ENCODE measurements at regions not wholly inside any gene's neighbourhood (a gene's known extent, or its start where the extent isn't known, plus 50 kb on each side); places are given as distances from the start of the nearest gene placed in this dataset.
"Not testable (repeated sequence)": the region's sequence is repeated elsewhere in the genome, so short reads cannot be mapped to it uniquely, and the experiment has no call there.

GRCh38 chr6:113719545-113719944, 137.6 kb upstream of the MARCKS start:
- no peak for DNase-seq (ENCODE audit: low read depth in 2 of 2, low spot score in 1 of 2)

GRCh38 chr6:113723182-113723581, 134.0 kb upstream of the MARCKS start:
- no peak for DNase-seq (ENCODE audit: low read depth in 2 of 2, low spot score in 1 of 2)

DNA sequence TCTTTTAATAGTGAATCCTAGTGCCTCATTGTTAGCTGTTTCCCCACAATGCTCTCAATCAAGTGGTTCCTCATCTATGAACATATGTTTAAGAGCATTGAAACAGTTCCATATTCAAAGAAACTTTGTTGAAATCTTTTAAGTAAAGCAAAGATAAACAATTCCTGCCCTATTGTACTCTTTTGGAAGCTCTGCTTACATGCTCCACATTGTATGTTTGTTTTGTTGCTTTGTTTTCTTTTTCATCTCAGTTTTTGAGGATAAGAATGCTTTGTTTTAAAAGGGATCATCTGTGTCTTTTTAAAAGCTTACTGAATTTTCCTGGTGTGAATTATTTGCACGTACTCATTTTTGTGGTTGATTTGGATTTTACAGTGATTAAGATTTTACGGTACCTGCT, 132.2 kb upstream of the MARCKS start:
- not testable (repeated sequence) for DNase-seq (ENCODE audit: low read depth in 2 of 2, low spot score in 1 of 2)

DNA sequence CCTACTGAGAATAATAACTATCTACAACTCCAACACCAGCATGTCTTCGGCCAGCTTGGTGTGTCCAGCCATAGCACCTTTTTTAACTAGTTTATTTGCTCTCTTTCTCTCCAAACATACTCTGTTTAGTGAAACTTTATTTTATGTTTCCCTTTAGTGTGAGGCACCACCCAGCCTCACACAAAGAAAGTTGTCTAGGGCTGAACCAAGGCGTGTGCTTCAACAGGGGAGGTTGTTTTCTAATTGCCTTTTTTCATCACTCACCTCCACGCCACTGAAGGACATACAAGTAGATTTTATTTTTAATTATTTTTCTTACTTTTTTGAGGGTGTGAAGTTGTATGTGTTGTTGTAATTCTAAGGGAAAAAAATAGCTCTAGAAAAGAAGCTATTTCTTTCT, 125.6 kb upstream of the MARCKS start:
- no peak for DNase-seq (ENCODE audit: low read depth in 2 of 2, low spot score in 1 of 2)

- no peak for DNase-seq (ENCODE audit: low read depth in 2 of 2, low spot score in 1 of 2)
Observed at GRCh38 chr6:113732384-113732966, 124.7 kb upstream of the MARCKS start.

DNA sequence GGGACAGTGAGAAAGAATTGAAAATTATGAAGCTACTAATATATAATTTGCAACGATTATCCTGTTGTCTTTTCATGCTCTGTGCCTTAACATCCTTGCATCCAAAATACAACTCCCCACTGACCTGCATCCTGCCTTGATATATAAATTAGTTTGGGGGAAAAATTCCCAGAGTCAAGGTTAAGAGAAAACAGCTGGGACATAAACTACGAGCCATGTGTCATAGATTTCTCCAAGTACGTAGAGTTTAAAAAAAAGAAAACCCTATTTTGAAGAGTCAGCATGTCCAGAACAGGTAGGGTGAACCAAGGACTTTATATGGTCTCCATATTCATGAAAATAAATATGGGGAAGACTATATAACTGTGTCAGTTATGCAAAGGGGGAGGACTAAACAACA, 123.8 kb upstream of the MARCKS start:
- no peak for DNase-seq (ENCODE audit: low read depth in 2 of 2, low spot score in 1 of 2)

DNA sequence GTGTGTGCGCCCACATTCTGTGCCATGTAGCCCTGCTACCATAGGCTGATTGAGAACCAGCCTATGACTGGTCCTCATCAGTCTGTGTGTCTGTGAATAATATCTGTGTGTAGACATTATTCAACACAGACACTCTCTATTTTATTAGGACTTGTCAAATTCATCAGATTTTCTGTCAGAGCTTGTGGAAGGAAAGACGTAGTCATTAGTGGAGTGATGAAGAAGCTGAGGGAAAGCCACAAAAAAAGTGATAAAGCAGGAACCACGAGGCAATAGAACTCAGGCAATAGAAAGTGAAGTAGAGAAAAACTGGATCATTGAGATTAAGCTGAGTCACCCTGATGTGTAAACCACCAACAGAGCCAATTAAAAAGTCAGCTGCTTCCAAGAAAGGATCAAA, 122.2 kb upstream of the MARCKS start:
- DNase-seq (ENCODE audit: low read depth in 2 of 2, low spot score in 1 of 2) = no peak

DNA sequence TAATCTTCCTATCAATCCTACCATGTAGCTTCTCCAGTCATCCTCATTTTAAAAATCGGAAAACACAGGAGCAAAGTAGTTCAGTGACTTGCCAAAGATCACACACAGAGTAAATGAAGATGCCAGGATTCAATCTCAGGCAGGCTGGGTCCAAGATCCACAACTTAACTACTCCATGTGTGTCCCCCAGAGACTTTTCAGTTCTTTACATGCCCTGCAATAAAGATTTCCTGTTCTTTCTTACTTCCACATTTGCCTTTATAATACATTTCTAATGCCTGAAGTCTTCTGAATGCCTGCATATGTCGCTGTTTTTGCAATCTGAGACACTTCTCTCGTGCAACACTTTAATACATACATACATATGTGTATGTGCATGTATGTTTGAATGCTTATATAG, 121.7 kb upstream of the MARCKS start:
- no peak for DNase-seq (ENCODE audit: low read depth in 2 of 2, low spot score in 1 of 2)

GRCh38 chr6:113736978-113737377, 120.2 kb upstream of the MARCKS start:
- no peak for DNase-seq (ENCODE audit: low read depth in 2 of 2, low spot score in 1 of 2)

- no peak for DNase-seq (ENCODE audit: low read depth in 2 of 2, low spot score in 1 of 2)
Observed at GRCh38 chr6:113739041-113739655, 118.0 kb upstream of the MARCKS start.

DNA sequence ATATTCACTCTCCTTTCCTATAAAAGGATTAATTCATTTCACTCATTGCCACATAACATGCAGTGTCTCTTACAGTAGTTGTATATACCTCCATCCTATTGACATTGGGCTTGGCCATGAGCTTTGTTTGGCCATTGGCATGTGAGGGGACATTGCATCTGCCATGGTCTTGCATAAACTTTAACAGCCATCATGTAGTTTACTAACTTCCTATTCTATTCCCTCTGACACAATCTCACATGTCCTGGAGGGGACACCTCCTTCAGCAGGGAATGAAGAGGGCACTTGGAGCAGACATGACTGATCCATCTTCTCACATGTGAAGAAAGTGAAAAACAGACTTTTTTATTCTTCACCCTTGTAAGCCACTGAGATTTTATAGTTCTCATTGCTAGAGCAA, 115.5 kb upstream of the MARCKS start:
- no peak for DNase-seq (ENCODE audit: low read depth in 2 of 2, low spot score in 1 of 2)

GRCh38 chr6:113742342-113742741, 114.8 kb upstream of the MARCKS start:
- DNase-seq (ENCODE audit: low read depth in 2 of 2, low spot score in 1 of 2) = no peak

DNA sequence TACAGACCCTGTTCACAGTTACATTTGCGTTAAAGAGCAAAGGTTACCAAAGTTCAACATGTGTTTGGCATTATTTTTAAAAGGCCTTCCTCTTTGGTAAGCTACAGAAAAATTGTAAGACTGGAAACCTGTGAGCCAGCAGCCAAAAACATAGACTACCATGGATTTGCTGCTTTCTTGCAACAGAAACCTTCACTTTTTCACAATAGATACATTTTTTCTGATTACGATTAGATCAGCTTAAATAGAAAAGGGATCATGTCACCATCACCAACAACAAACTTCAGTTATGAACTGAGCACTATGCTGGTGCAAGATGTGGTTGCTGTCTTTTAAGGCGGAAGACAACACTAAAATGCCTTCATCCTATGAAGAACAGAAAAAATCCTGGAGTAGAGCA, 112.3 kb upstream of the MARCKS start:
- DNase-seq (ENCODE audit: low read depth in 2 of 2, low spot score in 1 of 2) = no peak

- no peak for DNase-seq (ENCODE audit: low read depth in 2 of 2, low spot score in 1 of 2)
Observed at GRCh38 chr6:113750151-113750855, 106.8 kb upstream of the MARCKS start.

DNA sequence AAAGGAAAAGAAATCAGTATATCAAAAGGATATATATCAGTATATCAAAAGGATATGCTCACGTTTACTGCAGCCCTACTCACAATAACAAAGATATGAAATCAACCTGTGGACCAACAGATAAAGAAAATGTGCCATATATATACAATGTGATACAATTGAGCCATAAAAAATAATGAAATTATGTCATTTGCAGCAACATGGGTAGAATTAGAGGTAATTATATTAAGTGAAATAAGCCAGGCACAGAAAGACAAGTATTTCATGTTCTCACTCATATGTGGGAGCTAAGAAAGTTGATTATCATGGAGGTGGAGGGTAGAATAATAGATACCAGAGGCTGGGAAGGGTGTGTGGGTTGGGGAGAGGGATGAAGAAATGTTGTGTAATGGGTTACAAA, 102.9 kb upstream of the MARCKS start:
- no peak for DNase-seq (ENCODE audit: low read depth in 2 of 2, low spot score in 1 of 2)

DNA sequence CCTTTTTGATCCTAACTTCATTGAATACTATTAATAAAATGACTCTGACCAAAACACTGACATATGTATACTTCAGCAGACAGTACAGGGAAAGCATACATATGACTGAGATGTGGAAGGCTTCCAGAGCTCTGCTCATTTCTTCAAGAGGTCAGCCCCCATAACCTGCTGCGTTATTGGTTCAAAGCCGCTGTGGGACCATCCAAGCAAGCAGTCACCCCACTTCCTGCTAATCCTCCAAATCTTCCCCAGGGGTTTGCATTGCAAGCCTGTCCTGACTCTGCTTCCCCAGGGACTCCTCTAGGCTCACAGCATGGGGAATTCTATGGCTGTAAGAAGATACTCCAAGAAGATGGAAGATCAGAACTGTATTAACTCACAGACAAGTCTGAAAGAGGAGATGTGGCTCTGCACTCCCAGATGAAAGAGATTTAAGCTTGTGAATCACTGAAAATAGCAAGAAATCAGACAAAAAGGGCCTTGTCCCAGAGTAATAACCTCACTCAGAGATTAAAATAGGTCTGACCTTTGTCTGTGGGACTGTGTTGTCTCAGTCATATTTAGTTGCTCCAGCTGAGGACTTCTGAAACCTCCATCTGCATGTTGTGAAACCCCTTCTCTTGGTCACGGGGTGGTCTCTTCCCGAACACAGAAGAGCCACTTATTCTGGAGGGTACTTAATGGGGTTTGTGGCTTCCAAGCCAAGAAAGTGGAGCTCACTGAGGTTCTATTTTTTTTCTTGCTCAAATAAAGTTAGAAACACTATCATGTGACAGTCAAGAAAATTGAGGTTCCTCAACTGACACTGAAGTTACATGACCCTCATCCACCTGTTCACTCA, 101.5 kb upstream of the MARCKS start:
- no peak for DNase-seq (ENCODE audit: low read depth in 2 of 2, low spot score in 1 of 2)

- DNase-seq (ENCODE audit: low read depth in 2 of 2, low spot score in 1 of 2) = no peak
Observed at GRCh38 chr6:113756290-113756665, 100.9 kb upstream of the MARCKS start.

DNA sequence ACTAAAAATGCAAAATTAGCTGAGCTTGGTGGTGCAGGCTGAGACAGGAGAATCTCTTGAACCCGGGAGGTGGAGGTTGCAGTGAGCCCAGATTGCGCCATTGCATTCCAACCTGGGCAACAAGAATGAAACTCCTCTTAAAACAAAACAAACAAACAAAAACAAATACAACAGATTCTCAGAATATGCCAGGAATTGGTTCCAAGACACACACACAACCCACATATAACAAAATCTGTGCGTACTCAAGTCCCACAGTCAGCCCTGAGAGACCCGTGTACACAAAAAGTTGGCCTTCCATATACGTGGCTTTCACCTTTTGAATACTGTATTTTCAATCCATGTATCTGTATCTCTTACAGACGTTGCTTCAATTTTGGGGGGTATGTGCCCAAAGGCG, 98.9 kb upstream of the MARCKS start:
- DNase-seq (ENCODE audit: low read depth in 2 of 2, low spot score in 1 of 2) = no peak

- DNase-seq (ENCODE audit: low read depth in 2 of 2, low spot score in 1 of 2) = no peak
Observed at GRCh38 chr6:113758826-113759574, 98.1 kb upstream of the MARCKS start.

- DNase-seq (ENCODE audit: low read depth in 2 of 2, low spot score in 1 of 2) = no peak
Observed at GRCh38 chr6:113762641-113763040, 94.5 kb upstream of the MARCKS start.

DNA sequence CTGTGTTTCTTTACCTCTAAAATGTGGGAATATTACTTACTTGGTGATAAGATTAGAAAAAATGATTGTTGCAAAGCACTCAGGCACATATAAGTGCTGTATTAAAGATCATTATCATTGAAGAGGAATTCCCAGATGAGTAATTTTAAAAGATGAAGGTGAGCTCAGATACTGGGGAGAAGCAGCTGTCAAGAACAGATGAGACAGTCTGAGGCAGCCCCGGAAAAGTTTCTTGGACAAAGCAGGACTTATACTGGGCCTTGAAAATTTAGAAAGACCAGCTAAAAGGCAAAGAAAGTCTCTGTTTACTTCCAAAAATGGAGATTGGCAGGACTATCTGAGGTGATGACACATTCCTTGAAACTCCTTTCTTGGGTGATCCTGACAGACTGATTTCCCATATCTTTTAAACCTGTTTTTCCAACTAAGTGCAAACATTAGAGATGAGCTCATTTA, 93.8 kb upstream of the MARCKS start:
- DNase-seq (ENCODE audit: low read depth in 2 of 2, low spot score in 1 of 2) = no peak

All from stimulated activated CD8-positive, alpha-beta memory T cell treated with anti-CD3 and anti-CD28 coated beads, Interleukin-4, amount 100 ng/mL, for 4 hours (primary cell).